ENCODE measurements at regions not wholly inside any gene's neighbourhood (a gene's known extent, or its start where the extent isn't known, plus 50 kb on each side); places are given as distances from the start of the nearest gene placed in this dataset.

- DNase-seq = no peak
Measured at GRCh38 chr4:64545593-64545992, 136.3 kb upstream of the TECRL start.

DNA sequence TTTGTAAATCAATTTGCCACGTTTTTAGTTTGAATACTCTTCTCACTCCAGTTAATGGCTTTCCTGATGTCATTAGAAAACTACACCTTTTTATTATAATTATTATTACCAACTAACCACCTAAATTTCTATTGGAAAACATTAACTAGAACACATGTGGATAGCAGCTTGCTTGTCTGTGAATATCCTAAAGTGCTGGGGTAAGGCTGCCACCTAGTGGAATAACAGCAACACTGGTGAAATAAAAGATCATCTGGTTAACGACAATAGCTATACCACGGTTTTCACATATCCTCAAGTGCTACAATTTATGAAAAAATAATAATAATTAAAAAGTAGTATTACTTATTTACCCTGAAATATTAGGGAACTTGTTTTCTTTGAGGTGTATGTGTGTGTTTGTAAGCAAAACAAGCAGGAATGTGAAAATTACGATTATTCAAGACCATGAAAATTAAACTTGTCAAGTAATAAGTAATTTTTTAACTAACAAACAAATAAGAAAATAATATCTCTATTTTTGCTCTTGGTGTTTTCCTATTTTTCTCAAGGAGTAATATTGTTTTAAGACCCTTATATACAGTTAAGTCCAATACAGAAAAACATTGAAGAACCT, 130.1 kb upstream of the TECRL start:
- DNase-seq = peak; percentile 46

DNA sequence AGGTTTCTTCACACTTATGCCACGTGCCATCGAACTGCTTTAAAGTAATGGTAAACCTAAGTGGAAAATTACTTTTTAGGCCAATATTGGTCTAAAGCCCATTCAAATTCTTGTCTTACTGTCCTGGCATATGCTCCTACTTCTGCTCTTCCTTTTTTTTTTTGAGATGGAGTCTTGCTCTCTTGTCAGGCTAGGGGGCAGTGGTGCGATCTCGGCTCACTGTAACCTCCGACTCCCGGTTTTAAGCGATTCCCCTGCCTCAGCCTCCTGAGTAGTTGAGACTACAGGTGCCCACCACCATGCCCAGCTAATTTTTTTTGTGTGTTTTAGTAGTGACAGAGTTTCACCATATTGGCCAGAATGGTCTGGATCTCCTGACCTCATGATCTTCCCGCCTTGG, 129.0 kb upstream of the TECRL start:
- no peak for DNase-seq

GRCh38 chr4:64533637-64534036, 124.4 kb upstream of the TECRL start:
- DNase-seq = no peak

- DNase-seq = no peak
Measured at GRCh38 chr4:64533159-64533558, 123.9 kb upstream of the TECRL start.

- DNase-seq = no peak
Measured at GRCh38 chr4:64520421-64520820, 111.2 kb upstream of the TECRL start.

GRCh38 chr4:64518600-64518999, 109.3 kb upstream of the TECRL start:
- no peak for DNase-seq

DNA sequence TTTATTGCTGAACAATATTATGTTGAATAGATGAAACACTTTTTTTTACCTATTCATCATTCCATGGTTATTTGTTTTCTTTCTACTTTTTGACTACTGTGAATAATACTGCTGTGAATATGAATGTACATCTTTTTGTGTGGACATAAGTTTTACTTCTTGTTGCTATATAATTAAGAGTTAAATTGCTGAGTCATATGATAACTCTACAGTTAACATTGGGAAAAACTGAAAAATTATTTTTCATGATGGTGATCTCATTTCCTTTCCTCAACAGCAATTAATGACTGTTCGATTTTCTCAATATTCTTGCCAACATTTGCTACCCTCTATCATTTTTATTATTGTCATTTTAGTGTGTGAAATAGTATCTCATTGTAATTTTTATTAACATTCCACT, 106.9 kb upstream of the TECRL start:
- DNase-seq = no peak

GRCh38 chr4:64508089-64508488, 98.8 kb upstream of the TECRL start:
- DNase-seq = no peak

DNA sequence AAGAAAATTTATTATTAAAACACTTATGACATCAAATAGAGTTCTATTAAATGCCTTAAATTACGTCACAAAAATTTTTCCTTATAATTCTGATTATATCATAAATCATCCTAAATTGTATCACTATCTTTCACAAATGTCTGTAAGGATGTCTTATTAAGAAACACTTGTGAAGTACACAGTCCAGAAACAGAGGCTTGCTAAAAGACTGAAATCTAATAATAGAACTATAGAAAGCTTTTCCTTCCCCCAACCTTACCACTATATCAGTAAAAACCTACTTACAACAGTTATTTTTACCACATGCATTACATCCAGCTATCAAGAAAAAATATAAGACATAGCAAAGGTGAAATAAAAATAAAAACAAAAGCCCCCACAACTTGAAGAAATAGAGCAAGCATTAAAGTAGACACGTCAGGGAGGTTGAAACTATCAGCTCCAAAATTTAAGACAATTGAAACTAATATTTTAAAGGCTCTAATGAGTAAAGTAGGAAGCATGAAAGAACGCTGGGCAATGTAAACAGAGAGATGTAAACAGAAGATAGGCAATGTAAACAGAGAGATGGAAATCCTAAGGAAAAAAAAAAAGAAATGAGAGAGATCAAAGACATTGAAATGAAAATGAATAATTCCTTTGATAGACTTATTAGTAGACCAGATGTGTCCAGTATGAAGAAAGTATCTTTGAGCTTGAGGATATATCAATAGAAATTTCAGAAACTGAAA, 94.9 kb upstream of the TECRL start:
- DNase-seq = no peak

- DNase-seq = no peak
Measured at GRCh38 chr4:64503416-64503815, 94.2 kb upstream of the TECRL start.

- peak; percentile 0 for DNase-seq
Measured at GRCh38 chr4:64497491-64497890, 88.2 kb upstream of the TECRL start.

DNA sequence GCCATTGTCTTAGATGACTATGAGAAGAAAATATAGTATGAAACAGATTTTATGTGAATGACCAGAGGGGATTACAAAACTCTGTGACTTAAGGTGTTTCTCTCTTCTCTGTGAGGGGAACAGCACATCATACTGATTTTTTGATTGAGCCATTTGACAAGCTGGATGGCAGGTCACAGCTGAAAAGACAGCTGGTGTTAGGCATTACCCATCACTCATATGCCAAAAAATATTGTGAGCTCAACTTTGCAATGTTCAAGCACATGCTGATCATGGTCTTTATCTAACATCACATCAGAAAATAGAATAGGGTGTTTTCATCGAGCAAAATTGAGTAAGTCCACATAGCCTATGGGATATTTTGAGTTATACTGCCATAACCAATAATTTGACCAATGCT, 86.7 kb upstream of the TECRL start:
- DNase-seq = no peak

DNA sequence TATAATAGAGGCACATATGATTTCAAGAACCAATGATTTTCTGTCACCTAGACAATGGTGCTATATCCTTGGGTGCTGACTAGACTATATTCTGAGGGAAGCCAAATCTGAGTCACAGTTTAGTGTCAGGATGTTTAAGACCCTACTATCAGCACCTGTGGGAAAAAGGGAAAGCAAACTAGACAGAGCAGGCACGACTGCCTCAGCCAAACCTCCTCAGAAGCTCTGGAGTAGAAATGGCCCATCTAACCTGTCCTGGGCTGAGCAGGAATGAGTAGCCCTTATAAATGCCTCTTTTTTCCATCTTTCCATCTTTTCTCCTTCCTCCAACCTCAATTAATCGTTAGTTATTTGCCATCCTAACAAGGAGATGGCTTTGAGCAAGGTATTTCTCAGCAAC, 80.4 kb upstream of the TECRL start:
- DNase-seq = no peak

DNA sequence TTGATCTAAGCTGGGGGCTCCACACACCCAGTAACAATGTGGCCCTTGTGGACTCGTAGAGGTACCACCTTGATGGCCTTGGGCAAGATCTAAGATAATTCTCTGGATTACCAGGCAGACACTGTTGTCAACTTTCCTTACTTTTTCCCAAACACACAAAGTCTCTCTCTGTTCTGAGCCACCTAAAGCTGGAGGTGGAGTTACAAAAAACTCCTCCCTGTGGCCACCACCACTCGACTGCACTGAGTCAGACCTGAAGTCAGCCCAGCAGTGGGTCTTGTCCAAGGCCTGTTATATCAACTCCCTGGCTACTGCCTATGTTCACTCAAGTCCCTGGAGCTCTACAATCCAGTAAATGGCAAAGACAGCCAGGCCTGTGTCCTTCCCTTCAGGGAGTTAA, 70.1 kb upstream of the TECRL start:
- DNase-seq = no peak

- DNase-seq = no peak
Measured at GRCh38 chr4:64477127-64477526, 67.9 kb upstream of the TECRL start.

DNA sequence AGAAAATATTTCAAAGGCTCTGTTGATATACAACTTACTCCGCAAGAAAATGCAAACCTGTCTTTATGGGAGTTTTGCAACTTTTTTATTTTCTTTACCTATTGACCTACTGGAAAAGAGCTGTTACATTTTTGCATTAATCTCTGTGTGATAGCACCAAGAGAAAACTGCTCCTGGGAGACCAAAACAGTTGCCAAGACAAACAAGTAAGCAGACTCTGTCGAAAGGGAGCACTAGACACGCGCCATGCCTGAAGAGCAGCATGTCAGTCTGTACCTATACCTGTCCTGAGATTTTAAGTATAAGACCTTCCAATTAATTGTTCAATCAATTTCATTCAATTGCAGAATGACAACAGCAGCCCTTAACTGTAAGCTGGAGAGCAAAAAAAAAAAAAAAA, 56.0 kb upstream of the TECRL start:
- DNase-seq = no peak

GRCh38 chr4:64464581-64464980, 55.3 kb upstream of the TECRL start:
- no peak for DNase-seq
